Activated CD8-positive, alpha-beta T cell treated with anti-CD3 and anti-CD28 coated beads for 36 hours (primary cell): ENCODE measurements at regions not wholly inside any gene's neighbourhood (a gene's known extent, or its start where the extent isn't known, plus 50 kb on each side); places are given as distances from the start of the nearest gene placed in this dataset.

Experiments used
- ATAC-seq: fragments of 200-7000 bp; cut with Tn5 transposase; one replicate; pipeline ENCODE4 v1.10.0; 2021; ENCODE audit warnings: mild to moderate bottlenecking, moderate library complexity
- CTCF ChIA-PET: fragments of 350-600 bp; sonication (Branson Sonifier 250); formaldehyde crosslinking; loops from one replicate; lab custom pipeline; 2021; ENCODE audit warnings: antibody characterized with exemption; lab: Charles Lee
- POLR2A ChIA-PET: fragments of 350-600 bp; sonication (Branson Sonifier 250); formaldehyde crosslinking; loops from one replicate; lab custom pipeline; 2021; ENCODE audit warnings: antibody characterized with exemption; lab: Charles Lee
- DNase-seq: peaks from one replicate; pipeline ENCODE4 v3.0.0-alpha.2; 2020
- H3K27ac Mint-ChIP-seq: one replicate; pipeline ENCODE4 v1.8.0; 2021; ENCODE audit warnings: mild to moderate bottlenecking, mixed read lengths
- H3K27me3 Mint-ChIP-seq: one replicate; pipeline ENCODE4 v1.8.0; 2021; ENCODE audit warnings: mixed read lengths
- H3K36me3 Mint-ChIP-seq: one replicate; pipeline ENCODE4 v1.8.0; 2021; ENCODE audit warnings: low read depth, mixed read lengths
- H3K4me1 Mint-ChIP-seq: one replicate; pipeline ENCODE4 v1.8.0; 2021; ENCODE audit warnings: low read depth, mixed read lengths
- H3K4me3 Mint-ChIP-seq: one replicate; pipeline ENCODE4 v1.8.0; 2021; ENCODE audit warnings: mild to moderate bottlenecking, moderate library complexity, mixed read lengths
- H3K9me3 Mint-ChIP-seq: one replicate; pipeline ENCODE4 v1.8.0; 2021; ENCODE audit warnings: mixed read lengths
- CTCF ChIP-seq: fragments of 200-600 bp; IDR thresholded peaks from one replicate; pipeline ENCODE4 v1.8.0; 2022; ENCODE audit warnings: antibody characterized with exemption, mild to moderate bottlenecking
- intact Hi-C: fragments of 100-400 bp; cut with micrococcal nuclease; formaldehyde crosslinking; loops from one replicate; pipeline ENCODE4 v1.10.0; 2022

- no peak for ATAC-seq
- H3K9me3 Mint-ChIP-seq, result no peaks in the 10 kb centered on the region
- intact Hi-C loops, result no loop called here
- TF ChIP-seq CTCF, result no peak
- no peak overlapping the region for H3K4me3 Mint-ChIP-seq
- H3K27ac Mint-ChIP-seq, result no peak overlapping the region
- ChIA-PET CTCF (interaction anchor here (1.0 kb wide), 1 partner anchor 181 kb away, joined by 3 read pairs; no protein-coding TSS in a partner anchor), POLR2A (no interaction called here)
- no peaks in the 10 kb centered on the region for H3K4me1 Mint-ChIP-seq
- H3K36me3 Mint-ChIP-seq, result no peaks in the 10 kb centered on the region
- no peak for DNase-seq
- peaks cover 12% of the 10 kb centered on the region for H3K27me3 Mint-ChIP-seq
Measured at GRCh38 chr5:75993643-75994520, 89.3 kb upstream of the SV2C start.

- Mint-ChIP-seq H3K4me3 (no peak overlapping the region), H3K9me3 (no peaks in the 10 kb centered on the region), H3K27me3 (peaks cover 12% of the 10 kb centered on the region), H3K27ac (no peak overlapping the region), H3K36me3 (no peaks in the 10 kb centered on the region), H3K4me1 (no peaks in the 10 kb centered on the region)
- no peak for ATAC-seq
- DNase-seq, result no peak
- intact Hi-C loops, result no loop called here
- no peak for TF ChIP-seq CTCF
- CTCF ChIA-PET, result interaction anchor here (1.0 kb wide), 1 partner anchor 182 kb away, joined by 3 read pairs; no protein-coding TSS in a partner anchor
- POLR2A ChIA-PET, result interaction anchor here (1.0 kb wide), 1 partner anchor 12 kb away, joined by 4 read pairs; no protein-coding TSS in a partner anchor
Measured at GRCh38 chr5:75993183-75993582, 90.0 kb upstream of the SV2C start.

- no peaks in the 10 kb centered on the region for H3K36me3 Mint-ChIP-seq
Measured at GRCh38 chr5:75992753-75993152, 90.4 kb upstream of the SV2C start.

GRCh38 chr5:75985077-75985476, 98.1 kb upstream of the SV2C start:
- intact Hi-C loops, result no loop called here
- Mint-ChIP-seq H3K36me3 (no peaks in the 10 kb centered on the region), H3K27me3 (peaks cover 5% of the 10 kb centered on the region), H3K4me1 (no peaks in the 10 kb centered on the region), H3K27ac (no peak overlapping the region), H3K9me3 (no peaks in the 10 kb centered on the region), H3K4me3 (no peak overlapping the region)
- no peak for ATAC-seq
- TF ChIP-seq CTCF, result no peak
- ChIA-PET CTCF (no interaction called here), POLR2A (interaction anchor here (0.7 kb wide), 1 partner anchor 1644 kb away, joined by 3 read pairs; no protein-coding TSS in a partner anchor)
- no peak for DNase-seq

More at GRCh38 chr5:75992753-75993152, 90.4 kb upstream of the SV2C start:
- no peak for ATAC-seq
- no peaks in the 10 kb centered on the region for H3K9me3 Mint-ChIP-seq
- peaks cover 12% of the 10 kb centered on the region for H3K27me3 Mint-ChIP-seq
- no peaks in the 10 kb centered on the region for H3K4me1 Mint-ChIP-seq
- intact Hi-C loops, result no loop called here
- no peak for TF ChIP-seq CTCF
- DNase-seq, result no peak
- no peak overlapping the region for H3K27ac Mint-ChIP-seq
- ChIA-PET POLR2A (interaction anchor here (1.0 kb wide), 1 partner anchor 12 kb away, joined by 4 read pairs; no protein-coding TSS in a partner anchor), CTCF (interaction anchor here (1.0 kb wide), 1 partner anchor 182 kb away, joined by 3 read pairs; no protein-coding TSS in a partner anchor)
- no peak overlapping the region for H3K4me3 Mint-ChIP-seq

- no peak overlapping the region for H3K27ac Mint-ChIP-seq
- intact Hi-C loops, result no loop called here
- H3K36me3 Mint-ChIP-seq, result no peaks in the 10 kb centered on the region
- no peak overlapping the region for H3K4me3 Mint-ChIP-seq
- no peak for ATAC-seq
- H3K9me3 Mint-ChIP-seq, result no peaks in the 10 kb centered on the region
- no peaks in the 10 kb centered on the region for H3K4me1 Mint-ChIP-seq
- no peak for TF ChIP-seq CTCF
- ChIA-PET CTCF (no interaction called here), POLR2A (no interaction called here)
- no peak for DNase-seq
- H3K27me3 Mint-ChIP-seq, result peaks cover 24% of the 10 kb centered on the region
Measured at GRCh38 chr5:75975496-75975895, 107.7 kb upstream of the SV2C start.
